ENCODE measurements at regions not wholly inside any gene's neighbourhood (a gene's known extent, or its start where the extent isn't known, plus 50 kb on each side); places are given as distances from the start of the nearest gene placed in this dataset.

DNA sequence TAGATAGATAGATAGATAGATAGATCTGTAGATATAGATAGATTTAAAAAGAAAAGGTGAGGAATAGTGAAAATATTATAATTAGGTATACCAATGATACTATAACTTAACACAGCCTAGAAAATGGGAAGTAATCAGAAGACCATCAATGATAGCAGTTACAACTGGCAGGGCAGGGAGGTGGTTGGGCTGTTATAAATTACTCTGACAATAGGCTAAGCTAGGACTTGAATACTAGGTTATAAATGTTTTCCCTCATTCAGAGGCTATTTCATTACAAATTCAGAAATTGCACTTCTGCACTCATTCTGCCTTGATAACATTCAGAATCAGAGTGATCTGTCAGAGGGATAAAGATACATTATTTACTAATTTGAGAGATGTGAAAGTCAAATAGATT is 273.4 kb upstream of the PLD5 start:
- no TSS peak for BruUV-seq (replicated peaks)

GRCh38 chr1:242788771-242789170 is 264.3 kb upstream of the PLD5 start:
- Histone ChIP-seq H3K9me3 (ENCODE audit: control insufficient read depth, insufficient read depth, low read depth, low read length) (no peaks in the 10 kb centered on the region), H3K27me3 (ENCODE audit: control insufficient read depth, insufficient read depth, low read length) (no peaks in the 10 kb centered on the region; the same call in 1 of the 2 replicates), H3K4me3 (ENCODE audit: low read depth in 2 of 2, low read length in 2 of 2) (no peak overlapping the region), H3K36me3 (ENCODE audit: control insufficient read depth, insufficient read depth, low read length) (no peaks in the 10 kb centered on the region), H3K27ac (ENCODE audit: low read length) (no peak overlapping the region), H3K4me1 (ENCODE audit: control insufficient read depth, insufficient read depth, low read length) (no peaks in the 10 kb centered on the region)
- DNase-seq (ENCODE audit: low read depth, low spot score) (no peak), ATAC-seq (no peak)
- CTCF ChIA-PET: no interaction called here
- in situ Hi-C loops (cut with HindIII; ENCODE audit: low pct_unique_long_range_greater_than_20kb, low sequenced_read_pairs) (no loop called here), intact Hi-C loops (cut with micrococcal nuclease; ENCODE audit: unreplicated experiment) (no loop called here)
- TF ChIP-seq TCF7L2 (IDR thresholded peaks at IDR 0.05; ENCODE audit: low read depth, low read length): no peak
- POLR2A ChIA-PET: no interaction called here
- BruUV-seq (replicated peaks): no TSS peak

More for the DNA sequence above, 273.4 kb upstream of the PLD5 start:
- DNase-seq (ENCODE audit: low read depth, low spot score): no peak
- Histone ChIP-seq H3K9me3 (ENCODE audit: control insufficient read depth, insufficient read depth, low read depth, low read length) (no peaks in the 10 kb centered on the region), H3K27me3 (ENCODE audit: control insufficient read depth, insufficient read depth, low read length) (peaks cover 2% of the 10 kb centered on the region; the same call in 1 of the 2 replicates), H3K4me3 (ENCODE audit: low read depth in 2 of 2, low read length in 2 of 2) (no peak overlapping the region), H3K4me1 (ENCODE audit: control insufficient read depth, insufficient read depth, low read length) (no peaks in the 10 kb centered on the region), H3K27ac (ENCODE audit: low read length) (no peak overlapping the region), H3K36me3 (ENCODE audit: control insufficient read depth, insufficient read depth, low read length) (no peaks in the 10 kb centered on the region)
- intact Hi-C loops (cut with micrococcal nuclease; ENCODE audit: unreplicated experiment) (no loop called here), in situ Hi-C loops (cut with HindIII; ENCODE audit: low pct_unique_long_range_greater_than_20kb, low sequenced_read_pairs) (no loop called here)
- TF ChIP-seq TCF7L2 (IDR thresholded peaks at IDR 0.05; ENCODE audit: low read depth, low read length): no peak
- TF ChIP-seq SIN3A (IDR thresholded peaks at IDR 0.05; ENCODE audit: borderline replicate concordance, insufficient read depth, low read depth, low read length): no peak
- TF ChIP-seq, protein P1, sequence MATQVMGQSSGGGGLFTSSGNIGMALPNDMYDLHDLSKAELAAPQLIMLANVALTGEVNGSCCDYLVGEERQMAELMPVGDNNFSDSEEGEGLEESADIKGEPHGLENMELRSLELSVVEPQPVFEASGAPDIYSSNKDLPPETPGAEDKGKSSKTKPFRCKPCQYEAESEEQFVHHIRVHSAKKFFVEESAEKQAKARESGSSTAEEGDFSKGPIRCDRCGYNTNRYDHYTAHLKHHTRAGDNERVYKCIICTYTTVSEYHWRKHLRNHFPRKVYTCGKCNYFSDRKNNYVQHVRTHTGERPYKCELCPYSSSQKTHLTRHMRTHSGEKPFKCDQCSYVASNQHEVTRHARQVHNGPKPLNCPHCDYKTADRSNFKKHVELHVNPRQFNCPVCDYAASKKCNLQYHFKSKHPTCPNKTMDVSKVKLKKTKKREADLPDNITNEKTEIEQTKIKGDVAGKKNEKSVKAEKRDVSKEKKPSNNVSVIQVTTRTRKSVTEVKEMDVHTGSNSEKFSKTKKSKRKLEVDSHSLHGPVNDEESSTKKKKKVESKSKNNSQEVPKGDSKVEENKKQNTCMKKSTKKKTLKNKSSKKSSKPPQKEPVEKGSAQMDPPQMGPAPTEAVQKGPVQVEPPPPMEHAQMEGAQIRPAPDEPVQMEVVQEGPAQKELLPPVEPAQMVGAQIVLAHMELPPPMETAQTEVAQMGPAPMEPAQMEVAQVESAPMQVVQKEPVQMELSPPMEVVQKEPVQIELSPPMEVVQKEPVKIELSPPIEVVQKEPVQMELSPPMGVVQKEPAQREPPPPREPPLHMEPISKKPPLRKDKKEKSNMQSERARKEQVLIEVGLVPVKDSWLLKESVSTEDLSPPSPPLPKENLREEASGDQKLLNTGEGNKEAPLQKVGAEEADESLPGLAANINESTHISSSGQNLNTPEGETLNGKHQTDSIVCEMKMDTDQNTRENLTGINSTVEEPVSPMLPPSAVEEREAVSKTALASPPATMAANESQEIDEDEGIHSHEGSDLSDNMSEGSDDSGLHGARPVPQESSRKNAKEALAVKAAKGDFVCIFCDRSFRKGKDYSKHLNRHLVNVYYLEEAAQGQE (IDR thresholded peaks at IDR 0.05; ENCODE audit: insufficient read depth in 1 of 2, low read depth in 2 of 2, low read length in 1 of 2): no peak
- TF ChIP-seq CTCF (IDR thresholded peaks at IDR 0.05): no peak
- no peak for TF ChIP-seq POLR2AphosphoS5 (IDR thresholded peaks at IDR 0.05; ENCODE audit: low read depth, low read length)
- no peak for ATAC-seq
- ChIA-PET POLR2A (no interaction called here), CTCF (no interaction called here)

DNA sequence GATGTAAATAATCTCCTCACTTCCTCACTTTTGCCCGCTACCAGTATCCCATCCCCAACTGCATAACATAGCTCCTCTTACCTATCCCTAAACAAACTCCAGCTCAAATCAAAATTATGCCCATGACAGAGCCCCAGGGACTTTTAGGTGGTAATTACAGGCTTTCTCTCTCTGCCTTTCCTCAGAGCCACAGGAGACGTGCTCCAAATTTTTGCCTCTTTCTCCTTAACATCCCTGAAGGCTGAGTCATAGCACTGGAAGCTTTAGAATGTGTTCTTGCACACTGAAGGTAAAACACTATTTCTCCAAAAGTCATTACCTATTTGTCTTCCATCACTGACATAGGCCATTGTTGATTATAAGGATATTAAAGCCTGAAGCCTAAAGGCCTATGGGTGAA is 263.5 kb upstream of the PLD5 start:
- Histone ChIP-seq H3K27ac (ENCODE audit: low read length) (no peak overlapping the region), H3K27me3 (ENCODE audit: control insufficient read depth, insufficient read depth, low read length) (no peaks in the 10 kb centered on the region; the same call in 1 of the 2 replicates), H3K9me3 (ENCODE audit: control insufficient read depth, insufficient read depth, low read depth, low read length) (no peaks in the 10 kb centered on the region), H3K36me3 (ENCODE audit: control insufficient read depth, insufficient read depth, low read length) (no peaks in the 10 kb centered on the region), H3K4me3 (ENCODE audit: low read depth in 2 of 2, low read length in 2 of 2) (no peak overlapping the region), H3K4me1 (ENCODE audit: control insufficient read depth, insufficient read depth, low read length) (no peaks in the 10 kb centered on the region)
- CTCF ChIA-PET: no interaction called here
- POLR2A ChIA-PET: no interaction called here
- ATAC-seq (no peak), DNase-seq (ENCODE audit: low read depth, low spot score) (no peak)
- BruUV-seq (replicated peaks): no TSS peak
- in situ Hi-C loops (cut with HindIII; ENCODE audit: low pct_unique_long_range_greater_than_20kb, low sequenced_read_pairs) (no loop called here), intact Hi-C loops (cut with micrococcal nuclease; ENCODE audit: unreplicated experiment) (no loop called here)
- TF ChIP-seq TCF7L2 (IDR thresholded peaks at IDR 0.05; ENCODE audit: low read depth, low read length) (no peak), POLR2AphosphoS5 (IDR thresholded peaks at IDR 0.05; ENCODE audit: low read depth, low read length) (no peak), CTCF (IDR thresholded peaks at IDR 0.05) (no peak), SIN3A (IDR thresholded peaks at IDR 0.05; ENCODE audit: borderline replicate concordance, insufficient read depth, low read depth, low read length) (no peak)
- TF ChIP-seq, protein P1 (IDR thresholded peaks at IDR 0.05; ENCODE audit: insufficient read depth in 1 of 2, low read depth in 2 of 2, low read length in 1 of 2): no peak
